K562 (cell line): ENCODE measurements at regions not wholly inside any gene's neighbourhood (a gene's known extent, or its start where the extent isn't known, plus 50 kb on each side); places are given as distances from the start of the nearest gene placed in this dataset.

Experiments used
- ATAC-seq: fragments of 200-7000 bp; cut with Tn5 transposase; 3 replicates; pipeline ENCODE4 v1.9.1; 2020; ENCODE audit warnings: moderate library complexity
- BruUV-seq: library from RNA; stranded (reverse); fragments of 400-500 nt; replicated peaks from 2 replicates; lab custom pipeline; 2021; lab: Mats Ljungman, UMichigan
- CTCF ChIA-PET: fragments of 300-600 bp; formaldehyde crosslinking; extraction: SDS; loops from one replicate; lab custom pipeline; 2021; ENCODE audit warnings: low intra/inter-chr PET ratio; lab: Yijun Ruan, JAX
- POLR2A ChIA-PET: fragments of 300-600, 350-650 bp; sonication (Branson Sonifier 250); formaldehyde crosslinking; extraction: SDS; loops from one replicate; lab custom pipeline; 2021; ENCODE audit warnings: antibody characterized with exemption, inconsistent platforms; lab: Yijun Ruan, JAX
- DNase-seq, 4 experiments: peaks; one replicate each; pipeline versions ENCODE4 v3.0.0 to v3.0.0-alpha.2; 2011 to 2018; ENCODE audit warnings: low spot score in 3 of 4, mixed read lengths in 3 of 4; ENCODE audit errors: extremely low read depth in 1 of 4
- FAIRE-seq: peaks from 2 replicates; lab custom pipeline; 2011; peaks lifted over from hg19 to GRCh38; lab: Jason Lieb, UNC
- H2AFZ ChIP-seq: 2 replicates; pipeline ENCODE4 v1.6.0; 2011; ENCODE audit warnings: low read depth, low read length, control low read depth, inconsistent platforms
- H3K27ac ChIP-seq: fragments of 200-600 bp; 3 replicates; pipeline ENCODE4 v1.8.0; 2011; ENCODE audit warnings: low read depth, mild to moderate bottlenecking, control low read depth, inconsistent platforms, low read length, moderate library complexity, mixed read lengths; ENCODE audit errors: extremely low read depth
- H3K27me3 ChIP-seq, 2 experiments: fragments of 300-600 bp in 1 of 2; 2 replicates in 1 of 2; 3 replicates in 1 of 2; pipeline versions ENCODE4 v1.6.0 to v1.8.0; 2011; ENCODE audit warnings: inconsistent platforms in 2 of 2, low read length in 2 of 2, mild to moderate bottlenecking in 1 of 2, mixed read lengths in 1 of 2, moderate library complexity in 1 of 2; ENCODE audit not compliant: control insufficient read depth in 2 of 2, insufficient read depth in 2 of 2
- H3K36me3 ChIP-seq: fragments of 300-600 bp; 3 replicates; pipeline ENCODE4 v1.8.0; 2011; ENCODE audit warnings: mild to moderate bottlenecking, low read length, inconsistent platforms; ENCODE audit not compliant: control insufficient read depth, insufficient read depth
- H3K4me1 ChIP-seq, 2 experiments: fragments of 200-600 bp in 1 of 2; replicated peaks in 1 of 2; 2 replicates in 1 of 2; 3 replicates in 1 of 2; pipeline versions ENCODE4 v1.5.1 to v1.8.0; 2011; ENCODE audit warnings: inconsistent platforms in 2 of 2, low read length in 2 of 2, mild to moderate bottlenecking in 1 of 2, mixed read lengths in 1 of 2, moderate library complexity in 1 of 2; ENCODE audit not compliant: control insufficient read depth in 2 of 2, insufficient read depth in 2 of 2
- H3K4me2 ChIP-seq: 2 replicates; pipeline ENCODE4 v1.6.1; 2011; ENCODE audit warnings: low read length, control low read depth, inconsistent platforms, mixed read lengths; ENCODE audit not compliant: insufficient read depth
- H3K4me3 ChIP-seq: fragments of 200-600 bp; sonication (generic), shearing (Covaris generic); 2 replicates; pipeline ENCODE4 v1.5.1; 2016; ENCODE audit warnings: control low read depth, inconsistent platforms
- H3K79me2 ChIP-seq: fragments of 200-600 bp; 3 replicates; pipeline ENCODE4 v1.8.0; 2011; ENCODE audit warnings: low read length, inconsistent platforms; ENCODE audit not compliant: control insufficient read depth, insufficient read depth
- H3K9ac ChIP-seq, 2 experiments: 2 replicates each; pipeline versions ENCODE4 v1.6.0 to v1.6.1; 2011; ENCODE audit warnings: low read depth in 2 of 2, low read length in 2 of 2, control low read depth in 1 of 2, inconsistent platforms in 1 of 2, mild to moderate bottlenecking in 1 of 2, mixed read lengths in 1 of 2; ENCODE audit not compliant: insufficient read depth in 1 of 2
- H3K9me1 ChIP-seq: one replicate; pipeline ENCODE4 v1.6.0; 2011; ENCODE audit warnings: inconsistent platforms, mild to moderate bottlenecking, low read length, moderate library complexity; ENCODE audit not compliant: control insufficient read depth, insufficient read depth
- H3K9me3 ChIP-seq: replicated peaks from 2 replicates; pipeline ENCODE4 v1.5.1; 2011; ENCODE audit warnings: low read depth, low read length, inconsistent platforms; ENCODE audit not compliant: control insufficient read depth, insufficient read depth
- H4K20me1 ChIP-seq: replicated peaks from 2 replicates; pipeline ENCODE4 v1.6.1; 2011; ENCODE audit warnings: low read length, inconsistent platforms, mixed read lengths; ENCODE audit not compliant: control insufficient read depth, insufficient read depth
- AFF4 ChIP-seq: sonication (generic); formaldehyde crosslinking; IDR thresholded peaks from 2 replicates; pipeline ENCODE4 v1.8.0; 2023; ENCODE audit warnings: mild to moderate bottlenecking, missing genetic modification reagents
- BACH1 ChIP-seq: fragments of 200-800 bp; sonication (Bioruptor generic); IDR thresholded peaks from 2 replicates; pipeline ENCODE4 v1.6.1; 2016; ENCODE audit warnings: missing genetic modification characterization, missing compliant biosample characterization
- MYNN ChIP-seq, 2 experiments: sonication (generic); formaldehyde crosslinking in 1 of 2; IDR thresholded peaks; 2 replicates each; pipeline versions ENCODE4 v1.5.0 to v1.6.1; 2016 to 2020; ENCODE audit warnings: antibody characterized with exemption in 1 of 2, missing genetic modification reagents in 1 of 2
- PHF8 ChIP-seq: fragments of 200-600 bp; sonication (generic); IDR thresholded peaks from 2 replicates; pipeline ENCODE4 v1.6.1; 2012; ENCODE audit warnings: mixed run types, mild to moderate bottlenecking, inconsistent platforms, low read length, moderate library complexity, borderline replicate concordance
- RBM17 ChIP-seq: fragments of 200-400 bp; formaldehyde crosslinking; IDR thresholded peaks from 2 replicates; pipeline ENCODE4 v1.6.1; 2017; ENCODE audit warnings: low read depth, mild to moderate bottlenecking, low read length, borderline replicate concordance
- RCOR1 ChIP-seq, 2 experiments: IDR thresholded peaks; 2 replicates each; pipeline ENCODE4 v1.6.1; 2012; ENCODE audit warnings: low read depth in 2 of 2, low read length in 2 of 2, borderline replicate concordance in 1 of 2, improper control_type of control experiment in 1 of 2
- RHOXF2B ChIP-seq: fragments of 250-450 bp; sonication (Bioruptor Pico); conservative IDR thresholded peaks from 2 replicates; pipeline ENCODE4 v1.5.1; 2021
- TEAD1 ChIP-seq, 2 experiments: fragments of 450-650 bp in 1 of 2; sonication (generic) in 1 of 2; formaldehyde crosslinking; IDR thresholded peaks; 2 replicates each; pipeline versions ENCODE4 v1.4.0 to v1.8.0; 2020 to 2022; ENCODE audit warnings: mild to moderate bottlenecking in 2 of 2, missing genetic modification reagents in 1 of 2
- TSHZ1 ChIP-seq: fragments of 250-450 bp; sonication (Bioruptor Pico); IDR thresholded peaks from 2 replicates; pipeline ENCODE4 v1.4.0; 2020; ENCODE audit warnings: mild to moderate bottlenecking, moderate library complexity
- ZSCAN32 ChIP-seq: fragments of 450-650 bp; formaldehyde crosslinking; IDR thresholded peaks from 2 replicates; pipeline ENCODE4 v1.4.0; 2020; ENCODE audit warnings: mild to moderate bottlenecking, moderate library complexity
- WGBS: fragments of 100-300 bp; shearing (Covaris generic); methylation state at CpG from one replicate; pipeline ENCODE4 v1.1.6; 2016; ENCODE audit warnings: low coverage, mixed read lengths; ENCODE audit not compliant: insufficient coverage; ENCODE audit errors: missing lambda C conversion rate; 5-methylcytosine and 5-hydroxymethylcytosine counted together
- in situ Hi-C: fragments of 300-500 bp; cut with MboI; formaldehyde crosslinking; loops from 4 replicates; pipeline ENCODE4 v1.15.0; 2018; ENCODE audit warnings: inconsistent platforms, mixed read lengths
- intact Hi-C: fragments of 100-400 bp; cut with micrococcal nuclease; formaldehyde crosslinking; loops from 2 replicates; pipeline ENCODE4 v1.14.2; 2022
- TF ChIP-seq, protein P1 (sequence below): fragments of 250-450 bp; sonication (Bioruptor Pico); IDR thresholded peaks from 2 replicates; pipeline ENCODE4 v1.8.0; 2022; ENCODE audit warnings: inconsistent platforms
- TF ChIP-seq, protein P2 (sequence below): fragments of 450-650 bp; IDR thresholded peaks from 2 replicates; pipeline ENCODE4 v1.6.1; 2018; ENCODE audit warnings: mild to moderate bottlenecking, low read depth; ENCODE audit not compliant: partially characterized antibody

DNA sequence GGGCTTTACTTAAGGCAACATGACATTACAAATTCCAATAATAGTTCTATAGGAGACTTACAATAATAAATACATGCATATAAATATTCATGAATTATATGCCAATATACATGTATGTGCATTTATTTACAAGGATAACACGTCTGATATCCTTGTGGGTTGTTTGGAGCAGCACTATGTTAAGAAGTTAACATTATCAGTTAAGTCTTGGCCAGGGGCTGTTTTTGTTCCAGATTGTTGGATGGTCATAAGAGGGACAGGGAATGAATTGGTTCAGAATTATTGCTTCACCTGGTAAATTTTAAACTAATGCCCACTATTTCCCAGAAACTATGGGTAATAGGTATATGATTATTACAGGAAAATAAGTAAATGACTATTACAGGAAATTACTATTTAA is 81.3 kb upstream of the MMS22L start:
- Histone ChIP-seq H3K36me3 (no peaks in the 10 kb centered on the region), H3K9me3 (no peaks in the 10 kb centered on the region), H3K9me1 (no peaks in the 10 kb centered on the region), H3K79me2 (no peaks in the 10 kb centered on the region), H3K4me1 (no peaks in the 10 kb centered on the region), H3K9ac (no peak overlapping the region), H2AFZ (no peak overlapping the region), H4K20me1 (no peaks in the 10 kb centered on the region), H3K27me3 (no peaks in the 10 kb centered on the region), H3K27ac (no peak overlapping the region), H3K4me3 (no peak overlapping the region), H3K4me2 (no peak overlapping the region)
- ATAC-seq (no peak), DNase-seq (no peak), FAIRE-seq (no peak)
- POLR2A ChIA-PET: no interaction called here
- intact Hi-C loops: no loop called here
- CTCF ChIA-PET: no interaction called here
- in situ Hi-C loops: no loop called here
- 0% methylated on average over 1 of the region's 1 CpG for WGBS
- no TSS peak for BruUV-seq
- TF ChIP-seq RBM17 (no peak), ZSCAN32 (CRISPR knock-in tag) (no peak), MYNN (IDR thresholded peaks at IDR 0.05) (no peak), MYNN (CRISPR knock-in tag; IDR thresholded peaks at IDR 0.05) (no peak), TSHZ1 (CRISPR knock-in tag) (no peak), RHOXF2B (CRISPR knock-in tag) (no peak), RCOR1 (IDR thresholded peaks at IDR 0.05; ENCODE audit: borderline replicate concordance in 1 of 2, low read depth in 2 of 2, low read length in 2 of 2) (no peak), TEAD1 (CRISPR knock-in tag; IDR thresholded peaks at IDR 0.05) (no peak), BACH1 (tag) (no peak), PHF8 (no peak), AFF4 (no peak)
- TF ChIP-seq, protein P1, sequence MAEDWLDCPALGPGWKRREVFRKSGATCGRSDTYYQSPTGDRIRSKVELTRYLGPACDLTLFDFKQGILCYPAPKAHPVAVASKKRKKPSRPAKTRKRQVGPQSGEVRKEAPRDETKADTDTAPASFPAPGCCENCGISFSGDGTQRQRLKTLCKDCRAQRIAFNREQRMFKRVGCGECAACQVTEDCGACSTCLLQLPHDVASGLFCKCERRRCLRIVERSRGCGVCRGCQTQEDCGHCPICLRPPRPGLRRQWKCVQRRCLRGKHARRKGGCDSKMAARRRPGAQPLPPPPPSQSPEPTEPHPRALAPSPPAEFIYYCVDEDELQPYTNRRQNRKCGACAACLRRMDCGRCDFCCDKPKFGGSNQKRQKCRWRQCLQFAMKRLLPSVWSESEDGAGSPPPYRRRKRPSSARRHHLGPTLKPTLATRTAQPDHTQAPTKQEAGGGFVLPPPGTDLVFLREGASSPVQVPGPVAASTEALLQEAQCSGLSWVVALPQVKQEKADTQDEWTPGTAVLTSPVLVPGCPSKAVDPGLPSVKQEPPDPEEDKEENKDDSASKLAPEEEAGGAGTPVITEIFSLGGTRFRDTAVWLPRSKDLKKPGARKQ: no peak
- TF ChIP-seq, protein P2, sequence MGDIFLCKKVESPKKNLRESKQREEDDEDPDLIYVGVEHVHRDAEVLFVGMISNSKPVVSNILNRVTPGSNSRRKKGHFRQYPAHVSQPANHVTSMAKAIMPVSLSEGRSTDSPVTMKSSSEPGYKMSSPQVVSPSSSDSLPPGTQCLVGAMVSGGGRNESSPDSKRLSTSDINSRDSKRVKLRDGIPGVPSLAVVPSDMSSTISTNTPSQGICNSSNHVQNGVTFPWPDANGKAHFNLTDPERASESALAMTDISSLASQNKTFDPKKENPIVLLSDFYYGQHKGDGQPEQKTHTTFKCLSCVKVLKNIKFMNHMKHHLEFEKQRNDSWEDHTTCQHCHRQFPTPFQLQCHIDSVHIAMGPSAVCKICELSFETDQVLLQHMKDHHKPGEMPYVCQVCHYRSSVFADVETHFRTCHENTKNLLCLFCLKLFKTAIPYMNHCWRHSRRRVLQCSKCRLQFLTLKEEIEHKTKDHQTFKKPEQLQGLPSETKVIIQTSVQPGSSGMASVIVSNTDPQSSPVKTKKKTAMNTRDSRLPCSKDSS: no peak
